SK-MEL-5 (cell line): ENCODE measurements at regions not wholly inside any gene's neighbourhood (a gene's known extent, or its start where the extent isn't known, plus 50 kb on each side); places are given as distances from the start of the nearest gene placed in this dataset.

Experiments
- DNase-seq: peaks from one replicate; pipeline ENCODE4 v3.0.0-alpha.2; 2016; ENCODE audit warnings: low read depth, low spot score
- in situ Hi-C: cut with HindIII; loops from 2 replicates; pipeline ENCODE4 v1.10.0; 2016; ENCODE audit warnings: low sequenced_read_pairs, high pct_unique_total_duplicates, low pct_unique_long_range_greater_than_20kb

- DNase-seq = no peak
- in situ Hi-C loops = no loop called here
Observed at GRCh38 chr4:125097729-125098128, 217.0 kb upstream of the FAT4 start.

GRCh38 chr4:125096662-125097061 is 218.1 kb upstream of the FAT4 start:
- in situ Hi-C loops = no loop called here
- DNase-seq = no peak

- in situ Hi-C loops = no loop called here
- DNase-seq = no peak
Observed at GRCh38 chr4:125091541-125091940, 223.2 kb upstream of the FAT4 start.

GRCh38 chr4:125091101-125091500 is 223.7 kb upstream of the FAT4 start:
- no peak for DNase-seq
- in situ Hi-C loops = no loop called here

GRCh38 chr4:125084608-125085007 is 230.1 kb upstream of the FAT4 start:
- DNase-seq = no peak
- in situ Hi-C loops = no loop called here

- in situ Hi-C loops = no loop called here
- DNase-seq = no peak
Observed at GRCh38 chr4:125082729-125083417, 231.9 kb upstream of the FAT4 start.

- no peak for DNase-seq
- in situ Hi-C loops = no loop called here
Observed at GRCh38 chr4:125072269-125072668, 242.5 kb upstream of the FAT4 start.

- peak; percentile 36 for DNase-seq
- in situ Hi-C loops = no loop called here
Observed at GRCh38 chr4:125070861-125071260, 243.9 kb upstream of the FAT4 start.

- in situ Hi-C loops = no loop called here
Observed at GRCh38 chr4:125062115-125063050, 252.4 kb upstream of the FAT4 start.

GRCh38 chr4:125060376-125060775 is 254.4 kb upstream of the FAT4 start:
- in situ Hi-C loops = no loop called here
- no peak for DNase-seq

More at GRCh38 chr4:125062115-125063050, 252.4 kb upstream of the FAT4 start:
- no peak for DNase-seq

GRCh38 chr4:125049711-125050110 is 265.0 kb upstream of the FAT4 start:
- in situ Hi-C loops = no loop called here
- DNase-seq = no peak

GRCh38 chr4:125045311-125045710 is 269.4 kb upstream of the FAT4 start:
- DNase-seq = no peak
- in situ Hi-C loops = no loop called here

GRCh38 chr4:125044886-125045285 is 269.9 kb upstream of the FAT4 start:
- in situ Hi-C loops = no loop called here
- DNase-seq = no peak

GRCh38 chr4:125043486-125043885 is 271.3 kb upstream of the FAT4 start:
- in situ Hi-C loops = no loop called here
- DNase-seq = no peak

- DNase-seq = no peak
- in situ Hi-C loops = no loop called here
Observed at GRCh38 chr4:125042041-125042440, 272.7 kb upstream of the FAT4 start.

- in situ Hi-C loops = no loop called here
- DNase-seq = no peak
Observed at GRCh38 chr4:125041372-125041930, 273.3 kb upstream of the FAT4 start.

- in situ Hi-C loops = no loop called here
- DNase-seq = no peak
Observed at GRCh38 chr4:125039550-125039949, 275.2 kb upstream of the FAT4 start.

GRCh38 chr4:125022855-125023501 is 291.8 kb upstream of the FAT4 start:
- in situ Hi-C loops = no loop called here
- no peak for DNase-seq
